ENCODE measurements at regions not wholly inside any gene's neighbourhood (a gene's known extent, or its start where the extent isn't known, plus 50 kb on each side); places are given as distances from the start of the nearest gene placed in this dataset.

- H3K27ac Mint-ChIP-seq: no peak overlapping the region
- no peak for ATAC-seq
- intact Hi-C loops (cut with DNase I, micrococcal nuclease): no loop called here
Observed at GRCh38 chr14:85254711-85255110, 275.2 kb upstream of the FLRT2 start.

DNA sequence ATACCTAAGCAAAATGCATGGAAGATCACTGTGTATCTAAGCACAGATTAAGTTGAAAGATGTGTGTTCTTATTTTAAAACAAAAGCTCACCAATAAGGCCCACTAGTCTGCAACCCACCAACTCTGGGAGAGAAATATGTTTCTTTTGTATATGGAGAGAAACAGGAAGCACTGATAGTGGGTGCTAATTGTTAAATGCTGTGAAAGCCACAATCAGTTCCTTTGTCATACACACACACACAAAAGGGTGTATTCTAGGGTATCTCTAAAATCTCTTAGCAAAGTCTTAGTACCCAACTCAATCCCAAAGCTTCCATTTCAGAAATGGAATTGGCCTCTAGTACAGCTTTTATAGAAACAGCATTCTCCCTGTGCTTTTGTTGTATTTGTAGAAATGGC lies 272.7 kb upstream of the FLRT2 start:
- no peak for DNase-seq
- intact Hi-C loops (cut with DNase I, micrococcal nuclease): no loop called here
- CTCF ChIA-PET: interaction anchor here (1.0 kb wide), 1 partner anchor 13 kb away, joined by 3 read pairs; no protein-coding TSS in a partner anchor
- Mint-ChIP-seq H3K36me3 (ENCODE audit: low read depth) (no peaks in the 10 kb centered on the region), H3K27ac (no peak overlapping the region), H3K4me1 (no peaks in the 10 kb centered on the region), H3K4me3 (no peak overlapping the region), H3K9me3 (ENCODE audit: low read depth) (peaks cover 9% of the 10 kb centered on the region), H3K27me3 (no peaks in the 10 kb centered on the region)
- no peak for ATAC-seq
- POLR2A ChIA-PET: no interaction called here

More at GRCh38 chr14:85254711-85255110, 275.2 kb upstream of the FLRT2 start:
- Mint-ChIP-seq H3K4me3 (no peak overlapping the region), H3K27me3 (no peaks in the 10 kb centered on the region), H3K36me3 (ENCODE audit: low read depth) (no peaks in the 10 kb centered on the region), H3K4me1 (no peaks in the 10 kb centered on the region), H3K9me3 (ENCODE audit: low read depth) (peaks cover 6% of the 10 kb centered on the region)
- ChIA-PET POLR2A (no interaction called here), CTCF (no interaction called here)
- no peak for DNase-seq

DNA sequence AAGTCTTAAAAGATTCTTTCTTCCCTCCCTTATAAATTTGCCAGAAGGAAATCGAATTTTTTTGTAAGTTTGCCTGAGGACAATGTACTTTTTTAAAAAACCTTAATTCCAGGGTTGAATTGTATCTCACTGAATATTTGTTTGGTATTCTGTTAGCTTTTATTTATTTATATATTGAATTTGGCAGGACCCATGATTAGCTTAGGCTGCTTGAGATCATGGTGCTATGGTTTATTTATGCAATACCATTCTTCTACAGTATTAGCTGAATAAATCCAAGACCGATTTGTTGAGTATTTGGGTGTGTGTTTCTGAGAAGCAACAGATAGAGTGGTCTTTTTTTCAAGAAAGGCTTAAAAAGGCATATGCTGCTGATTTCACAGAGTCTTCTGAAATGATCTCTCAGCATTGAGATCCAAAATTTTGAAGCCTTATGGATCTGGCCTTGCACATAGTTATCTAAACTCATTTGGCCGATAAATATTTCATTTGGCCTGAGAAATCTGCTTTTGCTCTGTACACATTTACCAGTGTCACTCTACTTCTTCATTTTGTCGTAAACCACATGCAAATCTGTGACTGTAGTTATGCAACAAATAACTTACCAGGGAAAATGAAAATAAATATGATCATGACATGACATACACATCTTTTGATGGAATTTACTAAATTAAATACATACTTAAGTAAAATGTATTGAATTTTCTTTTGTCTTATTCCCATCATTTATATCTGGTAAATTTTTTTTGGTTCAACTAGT lies 265.8 kb upstream of the FLRT2 start:
- CTCF ChIA-PET: no interaction called here
- ATAC-seq (no peak), DNase-seq (no peak)
- Mint-ChIP-seq H3K4me1 (no peaks in the 10 kb centered on the region), H3K36me3 (ENCODE audit: low read depth) (no peaks in the 10 kb centered on the region), H3K4me3 (no peak overlapping the region), H3K27ac (no peak overlapping the region), H3K9me3 (ENCODE audit: low read depth) (peaks cover 12% of the 10 kb centered on the region), H3K27me3 (no peaks in the 10 kb centered on the region)
- POLR2A ChIA-PET: no interaction called here
- intact Hi-C loops (cut with DNase I, micrococcal nuclease): no loop called here

DNA sequence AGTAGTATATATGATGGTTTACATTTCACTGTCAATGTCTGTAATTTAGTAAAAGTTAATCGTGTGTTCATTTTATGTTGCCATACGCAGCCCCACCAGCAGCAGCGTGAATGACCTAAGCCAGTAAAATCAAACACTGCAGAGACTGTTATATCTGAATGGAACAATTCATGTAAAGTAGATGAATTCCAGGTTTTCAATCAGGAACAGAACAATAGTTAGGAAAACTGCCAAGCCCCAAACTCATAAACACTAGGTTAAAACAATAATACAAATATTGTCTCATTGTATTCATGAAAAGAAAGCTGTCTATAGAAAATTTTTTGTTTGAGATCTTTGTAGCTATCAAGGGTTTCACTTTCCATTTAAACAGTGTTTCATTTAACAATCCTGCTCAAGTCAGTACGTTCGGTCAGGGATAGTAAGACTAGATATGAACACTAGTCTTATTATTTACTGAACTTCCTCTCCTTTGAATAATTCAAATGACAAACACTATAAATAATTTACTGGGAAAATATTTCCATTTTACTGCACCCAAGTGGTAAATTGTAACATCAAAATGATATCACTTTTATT lies 256.8 kb upstream of the FLRT2 start:
- Mint-ChIP-seq H3K9me3 (ENCODE audit: low read depth) (peaks cover 2% of the 10 kb centered on the region), H3K27me3 (no peaks in the 10 kb centered on the region), H3K4me3 (no peak overlapping the region), H3K36me3 (ENCODE audit: low read depth) (no peaks in the 10 kb centered on the region), H3K4me1 (no peaks in the 10 kb centered on the region), H3K27ac (no peak overlapping the region)
- ATAC-seq (no peak), DNase-seq (no peak)
- POLR2A ChIA-PET: no interaction called here
- intact Hi-C loops (cut with DNase I, micrococcal nuclease): no loop called here
- CTCF ChIA-PET: interaction anchor here (0.6 kb wide), 1 partner anchor 141 kb away, joined by 3 read pairs; no protein-coding TSS in a partner anchor

DNA sequence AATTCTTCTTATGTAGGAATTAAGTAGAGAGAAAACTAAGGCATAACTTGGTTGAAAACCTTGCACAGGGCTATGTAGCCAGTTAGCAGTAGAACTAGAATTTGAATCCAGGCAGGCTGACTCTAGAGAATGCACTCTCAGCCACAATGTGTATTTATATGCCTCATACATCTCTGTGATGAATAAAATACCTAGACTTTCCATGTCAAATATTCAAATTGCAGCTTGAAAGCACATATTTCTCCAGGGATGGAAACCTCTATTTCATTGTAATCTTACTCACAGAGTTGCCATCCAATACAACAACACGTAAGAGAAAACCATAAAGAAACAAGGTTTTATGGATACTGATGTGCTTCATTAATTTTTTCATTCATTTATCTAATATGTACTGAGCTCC lies 256.0 kb upstream of the FLRT2 start:
- H3K4me3 Mint-ChIP-seq: no peak overlapping the region
- no peak overlapping the region for H3K27ac Mint-ChIP-seq
- DNase-seq: no peak
- ATAC-seq: no peak
- intact Hi-C loops (cut with DNase I, micrococcal nuclease): no loop called here
- H3K4me1 Mint-ChIP-seq: no peaks in the 10 kb centered on the region
- ChIA-PET POLR2A (interaction anchor here (0.6 kb wide), 1 partner anchor 40 kb away, joined by 3 read pairs; no protein-coding TSS in a partner anchor), CTCF (interaction anchor here (0.6 kb wide), 1 partner anchor 141 kb away, joined by 3 read pairs; no protein-coding TSS in a partner anchor)
- H3K27me3 Mint-ChIP-seq: no peaks in the 10 kb centered on the region
- no peaks in the 10 kb centered on the region for H3K36me3 Mint-ChIP-seq (ENCODE audit: low read depth)
- no peaks in the 10 kb centered on the region for H3K9me3 Mint-ChIP-seq (ENCODE audit: low read depth)

GRCh38 chr14:85276161-85276978 lies 253.6 kb upstream of the FLRT2 start:
- Mint-ChIP-seq H3K27me3 (no peaks in the 10 kb centered on the region), H3K27ac (no peak overlapping the region), H3K4me1 (no peaks in the 10 kb centered on the region), H3K36me3 (ENCODE audit: low read depth) (no peaks in the 10 kb centered on the region), H3K4me3 (no peak overlapping the region), H3K9me3 (ENCODE audit: low read depth) (no peaks in the 10 kb centered on the region)
- ATAC-seq: no peak
- DNase-seq: no peak
- CTCF ChIA-PET: no interaction called here
- POLR2A ChIA-PET: no interaction called here
- intact Hi-C loops (cut with DNase I, micrococcal nuclease): no loop called here

- ATAC-seq (no peak), DNase-seq (no peak)
- Mint-ChIP-seq H3K36me3 (ENCODE audit: low read depth) (no peaks in the 10 kb centered on the region), H3K9me3 (ENCODE audit: low read depth) (no peaks in the 10 kb centered on the region), H3K4me1 (no peaks in the 10 kb centered on the region), H3K4me3 (no peak overlapping the region), H3K27me3 (no peaks in the 10 kb centered on the region), H3K27ac (no peak overlapping the region)
- intact Hi-C loops (cut with DNase I, micrococcal nuclease): no loop called here
- ChIA-PET POLR2A (no interaction called here), CTCF (no interaction called here)
Observed at GRCh38 chr14:85276979-85277228, 253.0 kb upstream of the FLRT2 start.

- intact Hi-C loops (cut with DNase I, micrococcal nuclease): no loop called here
- H3K36me3 Mint-ChIP-seq (ENCODE audit: low read depth): no peaks in the 10 kb centered on the region
- H3K4me3 Mint-ChIP-seq: no peak overlapping the region
- no peak overlapping the region for H3K27ac Mint-ChIP-seq
- no peaks in the 10 kb centered on the region for H3K9me3 Mint-ChIP-seq (ENCODE audit: low read depth)
- no peak for ATAC-seq
- DNase-seq: no peak
- POLR2A ChIA-PET: no interaction called here
- no peaks in the 10 kb centered on the region for H3K27me3 Mint-ChIP-seq
- H3K4me1 Mint-ChIP-seq: no peaks in the 10 kb centered on the region
- CTCF ChIA-PET: no interaction called here
Observed at GRCh38 chr14:85279407-85279806, 250.5 kb upstream of the FLRT2 start.

DNA sequence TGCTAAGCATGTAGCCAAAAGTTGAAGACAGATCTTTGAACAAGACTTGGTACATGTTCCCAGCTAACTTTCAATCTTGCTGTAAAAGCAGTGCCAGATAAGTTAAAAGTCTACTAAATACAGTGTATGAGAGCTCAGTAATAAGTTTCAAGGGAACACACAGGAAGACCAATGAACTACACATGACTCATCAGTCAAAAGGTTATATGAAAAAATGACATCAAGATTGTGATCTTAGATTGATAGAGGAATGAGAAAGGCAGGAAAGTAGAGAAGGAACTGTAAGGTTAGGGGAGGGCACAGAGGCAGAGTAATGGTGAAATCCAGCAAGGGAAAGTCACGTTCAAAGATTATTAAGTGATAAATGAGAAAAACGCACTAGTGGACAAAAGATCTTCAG lies 249.9 kb upstream of the FLRT2 start:
- DNase-seq (no peak), ATAC-seq (no peak)
- POLR2A ChIA-PET: no interaction called here
- no peak overlapping the region for H3K4me3 Mint-ChIP-seq
- no peaks in the 10 kb centered on the region for H3K36me3 Mint-ChIP-seq (ENCODE audit: low read depth)
- H3K4me1 Mint-ChIP-seq: no peaks in the 10 kb centered on the region
- H3K27me3 Mint-ChIP-seq: no peaks in the 10 kb centered on the region
- H3K27ac Mint-ChIP-seq: no peak overlapping the region
- intact Hi-C loops (cut with DNase I, micrococcal nuclease): no loop called here
- no peaks in the 10 kb centered on the region for H3K9me3 Mint-ChIP-seq (ENCODE audit: low read depth)
- CTCF ChIA-PET: no interaction called here

GRCh38 chr14:85281921-85282320 lies 248.0 kb upstream of the FLRT2 start:
- H3K36me3 Mint-ChIP-seq (ENCODE audit: low read depth): no peaks in the 10 kb centered on the region
- H3K4me1 Mint-ChIP-seq: no peaks in the 10 kb centered on the region
- no peak for DNase-seq
- H3K27me3 Mint-ChIP-seq: no peaks in the 10 kb centered on the region
- intact Hi-C loops (cut with DNase I, micrococcal nuclease): no loop called here
- H3K9me3 Mint-ChIP-seq (ENCODE audit: low read depth): no peaks in the 10 kb centered on the region
- POLR2A ChIA-PET: no interaction called here
- CTCF ChIA-PET: interaction anchor here (0.8 kb wide), 1 partner anchor 20 kb away, joined by 4 read pairs; no protein-coding TSS in a partner anchor
- no peak overlapping the region for H3K27ac Mint-ChIP-seq
- no peak for ATAC-seq
- no peak overlapping the region for H3K4me3 Mint-ChIP-seq

GRCh38 chr14:85288041-85288440 lies 241.9 kb upstream of the FLRT2 start:
- ATAC-seq (no peak), DNase-seq (no peak)
- Mint-ChIP-seq H3K27ac (no peak overlapping the region), H3K4me3 (no peak overlapping the region), H3K4me1 (no peaks in the 10 kb centered on the region), H3K27me3 (no peaks in the 10 kb centered on the region), H3K36me3 (ENCODE audit: low read depth) (no peaks in the 10 kb centered on the region), H3K9me3 (ENCODE audit: low read depth) (peaks cover 4% of the 10 kb centered on the region)
- ChIA-PET CTCF (no interaction called here), POLR2A (no interaction called here)
- intact Hi-C loops (cut with DNase I, micrococcal nuclease): no loop called here

GRCh38 chr14:85291731-85292130 lies 238.2 kb upstream of the FLRT2 start:
- intact Hi-C loops (cut with DNase I, micrococcal nuclease): no loop called here
- H3K9me3 Mint-ChIP-seq (ENCODE audit: low read depth): peaks cover 10% of the 10 kb centered on the region
- ChIA-PET CTCF (no interaction called here), POLR2A (no interaction called here)
- H3K27ac Mint-ChIP-seq: no peak overlapping the region
- ATAC-seq (no peak), DNase-seq (no peak)
- H3K36me3 Mint-ChIP-seq (ENCODE audit: low read depth): no peaks in the 10 kb centered on the region
- H3K4me3 Mint-ChIP-seq: no peak overlapping the region
- H3K27me3 Mint-ChIP-seq: no peaks in the 10 kb centered on the region
- no peaks in the 10 kb centered on the region for H3K4me1 Mint-ChIP-seq
